A549 (cell line): ENCODE measurements at regions not wholly inside any gene's neighbourhood (a gene's known extent, or its start where the extent isn't known, plus 50 kb on each side); places are given as distances from the start of the nearest gene placed in this dataset.

Experiments
- CTCF ChIP-seq: fragments of >200 bp; sonication (Bioruptor Twin); formaldehyde crosslinking; IDR thresholded peaks from 3 replicates; pipeline ENCODE4 v1.5.1; 2016
- ESRRA ChIP-seq: fragments of 150-350 bp; IDR thresholded peaks from 2 replicates; pipeline ENCODE4 v1.6.1; 2014; ENCODE audit warnings: mild to moderate bottlenecking, low read length, borderline replicate concordance
- MYC ChIP-seq: IDR thresholded peaks from 2 replicates; pipeline ENCODE4 v1.6.1; 2012; ENCODE audit warnings: mild to moderate bottlenecking, inconsistent platforms, low read length, improper control_type of control experiment, borderline replicate concordance
- RCOR1 ChIP-seq: fragments of 150-350 bp; IDR thresholded peaks from 2 replicates; pipeline ENCODE4 v1.6.1; 2014; ENCODE audit warnings: antibody characterized with exemption, low read length, low read depth
- TF ChIP-seq, protein P1 (sequence below): fragments of 450-650 bp; IDR thresholded peaks from 2 replicates; pipeline ENCODE4 v1.6.1; 2014; ENCODE audit warnings: antibody characterized with exemption

DNA sequence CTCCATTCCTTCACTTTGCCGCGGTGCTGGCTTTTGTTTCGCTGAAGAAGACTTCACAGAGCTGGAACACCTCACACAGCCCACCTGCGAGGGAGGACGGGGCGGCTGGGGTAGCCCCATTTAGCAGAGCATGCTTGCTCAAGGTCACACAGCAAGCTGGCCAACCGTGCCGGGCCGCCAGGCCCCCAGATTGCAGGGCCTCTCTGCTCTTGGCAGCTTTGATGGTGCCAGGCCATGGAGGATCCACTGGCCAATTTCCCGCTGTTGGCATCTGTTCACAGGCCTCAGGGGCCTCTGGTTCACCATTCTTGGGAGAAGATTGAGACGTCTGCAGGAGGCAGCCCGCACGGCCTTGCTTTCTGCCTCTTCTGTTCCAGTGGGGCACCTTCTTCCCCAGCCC, 77.9 kb upstream of the LINGO1 start:
- TF ChIP-seq CTCF (no peak), RCOR1 (no peak), MYC (no peak), ESRRA (no peak)
- TF ChIP-seq, protein P1, sequence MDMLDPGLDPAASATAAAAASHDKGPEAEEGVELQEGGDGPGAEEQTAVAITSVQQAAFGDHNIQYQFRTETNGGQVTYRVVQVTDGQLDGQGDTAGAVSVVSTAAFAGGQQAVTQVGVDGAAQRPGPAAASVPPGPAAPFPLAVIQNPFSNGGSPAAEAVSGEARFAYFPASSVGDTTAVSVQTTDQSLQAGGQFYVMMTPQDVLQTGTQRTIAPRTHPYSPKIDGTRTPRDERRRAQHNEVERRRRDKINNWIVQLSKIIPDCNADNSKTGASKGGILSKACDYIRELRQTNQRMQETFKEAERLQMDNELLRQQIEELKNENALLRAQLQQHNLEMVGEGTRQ: no peak
